Fibroblast of pulmonary artery (primary cell): ENCODE measurements at regions not wholly inside any gene's neighbourhood (a gene's known extent, or its start where the extent isn't known, plus 50 kb on each side); places are given as distances from the start of the nearest gene placed in this dataset.

ENCODE experiments used
- DNase-seq: peaks from one replicate; pipeline ENCODE4 v3.0.0-alpha.2; 2010; ENCODE audit warnings: low read depth
- H3K4me3 ChIP-seq: replicated peaks from 2 replicates; pipeline ENCODE4 v1.5.1; 2011; ENCODE audit warnings: low read depth, mild to moderate bottlenecking, control low read depth, low read length, moderate library complexity
- TF ChIP-seq, protein P1 (sequence below): IDR thresholded peaks from 2 replicates; pipeline ENCODE4 v1.5.1; 2011; ENCODE audit warnings: mild to moderate bottlenecking, control low read depth, low read length, inconsistent platforms; ENCODE audit errors: missing control alignments

DNA sequence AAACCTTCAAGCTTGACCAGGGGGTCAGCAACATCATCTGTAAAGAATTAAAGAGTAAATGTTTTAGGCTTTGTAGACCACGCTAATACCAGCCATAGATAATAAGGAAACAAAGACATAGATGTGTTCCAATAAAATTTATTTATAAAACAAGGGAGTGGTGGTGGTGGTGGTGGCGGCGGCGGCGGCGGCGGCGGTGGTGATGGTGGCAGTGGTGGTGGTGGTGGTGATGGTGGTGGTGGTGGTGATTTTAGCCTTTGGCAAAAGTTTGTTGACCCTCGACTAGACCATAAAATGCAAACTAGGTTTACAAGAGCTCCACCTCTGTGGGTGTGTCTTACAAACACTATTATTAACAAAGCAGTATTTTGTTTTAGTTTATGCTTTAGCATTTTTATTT is 222.3 kb upstream of the SPOCK3 start:
- DNase-seq: no peak
- TF ChIP-seq, protein P1, sequence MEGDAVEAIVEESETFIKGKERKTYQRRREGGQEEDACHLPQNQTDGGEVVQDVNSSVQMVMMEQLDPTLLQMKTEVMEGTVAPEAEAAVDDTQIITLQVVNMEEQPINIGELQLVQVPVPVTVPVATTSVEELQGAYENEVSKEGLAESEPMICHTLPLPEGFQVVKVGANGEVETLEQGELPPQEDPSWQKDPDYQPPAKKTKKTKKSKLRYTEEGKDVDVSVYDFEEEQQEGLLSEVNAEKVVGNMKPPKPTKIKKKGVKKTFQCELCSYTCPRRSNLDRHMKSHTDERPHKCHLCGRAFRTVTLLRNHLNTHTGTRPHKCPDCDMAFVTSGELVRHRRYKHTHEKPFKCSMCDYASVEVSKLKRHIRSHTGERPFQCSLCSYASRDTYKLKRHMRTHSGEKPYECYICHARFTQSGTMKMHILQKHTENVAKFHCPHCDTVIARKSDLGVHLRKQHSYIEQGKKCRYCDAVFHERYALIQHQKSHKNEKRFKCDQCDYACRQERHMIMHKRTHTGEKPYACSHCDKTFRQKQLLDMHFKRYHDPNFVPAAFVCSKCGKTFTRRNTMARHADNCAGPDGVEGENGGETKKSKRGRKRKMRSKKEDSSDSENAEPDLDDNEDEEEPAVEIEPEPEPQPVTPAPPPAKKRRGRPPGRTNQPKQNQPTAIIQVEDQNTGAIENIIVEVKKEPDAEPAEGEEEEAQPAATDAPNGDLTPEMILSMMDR: no peak
- H3K4me3 ChIP-seq: no peak overlapping the region

DNA sequence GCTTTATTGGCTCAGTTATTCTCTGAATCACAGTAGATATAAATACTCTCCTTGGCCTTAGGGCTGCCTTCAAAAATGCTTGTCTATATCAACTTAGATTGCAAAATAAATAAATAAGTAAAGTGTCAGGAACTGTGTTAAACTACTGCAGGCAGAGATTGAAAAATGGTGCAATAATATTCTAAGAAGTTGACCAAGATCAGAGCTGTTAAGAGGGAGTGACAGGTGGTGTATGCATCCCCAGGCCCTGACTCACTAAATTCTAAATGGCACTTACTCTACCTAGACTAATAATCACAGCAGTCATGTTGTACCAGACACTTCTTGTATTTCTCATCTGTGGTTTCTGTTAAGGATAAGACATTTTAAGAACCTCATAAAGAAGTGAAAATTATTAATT is 235.1 kb upstream of the SPOCK3 start:
- TF ChIP-seq, protein P1: no peak
- no peak for DNase-seq
- H3K4me3 ChIP-seq: no peak overlapping the region

DNA sequence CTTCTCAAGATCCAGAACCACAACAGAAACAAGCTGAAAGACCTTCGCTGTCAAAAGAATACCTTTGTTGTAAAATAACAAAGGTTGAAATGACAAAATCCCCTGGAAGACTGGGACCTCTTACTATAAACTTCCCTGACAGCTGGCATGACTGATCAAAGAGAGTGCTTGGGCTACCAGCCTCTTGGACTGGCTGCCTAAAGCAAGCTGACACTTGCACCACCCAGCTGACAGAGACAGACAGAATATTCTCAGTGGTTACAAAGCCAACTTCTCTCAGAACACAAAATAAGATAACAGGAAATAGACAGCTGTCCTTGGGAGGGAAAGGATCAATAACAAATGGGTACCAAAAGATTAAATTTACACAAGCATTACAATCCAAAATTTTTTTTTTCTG is 241.7 kb upstream of the SPOCK3 start:
- no peak for DNase-seq
- TF ChIP-seq, protein P1: no peak
- no peak overlapping the region for H3K4me3 ChIP-seq

DNA sequence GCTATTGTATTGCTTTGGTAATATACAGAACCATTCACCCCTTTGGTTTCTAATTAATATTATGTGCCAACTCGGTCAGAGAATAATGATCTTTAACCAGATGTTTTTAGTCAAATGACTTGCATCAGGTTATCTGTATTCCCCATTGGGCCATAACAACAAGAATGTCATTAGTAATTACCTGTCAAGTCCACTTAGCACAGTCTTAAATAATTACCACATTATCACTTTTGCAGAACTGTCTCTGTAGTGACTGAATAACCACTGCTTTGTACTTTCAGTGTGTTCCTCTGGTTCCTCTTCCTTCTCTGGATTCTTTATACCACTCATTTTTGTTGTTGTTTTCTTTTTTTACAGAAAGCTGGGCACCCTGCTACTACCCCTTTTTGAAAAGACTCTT is 257.7 kb upstream of the SPOCK3 start:
- DNase-seq: no peak
- TF ChIP-seq, protein P1: no peak
- H3K4me3 ChIP-seq: no peak overlapping the region

DNA sequence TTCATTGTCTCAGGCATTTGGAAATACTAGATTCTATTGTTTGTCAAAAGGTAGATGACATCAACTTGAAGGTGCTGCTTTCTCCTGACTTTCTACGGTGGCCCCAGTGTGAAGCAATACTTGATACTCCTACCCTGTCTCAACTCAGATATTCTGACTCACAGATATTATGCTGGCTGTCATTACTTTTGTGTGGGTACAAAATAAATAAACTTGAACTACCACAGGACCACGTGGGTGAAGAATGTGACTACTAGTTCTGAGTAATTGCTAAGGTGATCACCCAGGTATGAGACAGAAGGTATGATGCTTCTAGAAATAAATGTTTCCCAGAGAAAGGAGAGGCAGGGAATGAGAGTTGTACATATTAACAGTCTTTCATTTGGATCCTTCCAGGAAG is 275.3 kb upstream of the SPOCK3 start:
- no peak for DNase-seq
- TF ChIP-seq, protein P1: no peak
- no peak overlapping the region for H3K4me3 ChIP-seq

DNA sequence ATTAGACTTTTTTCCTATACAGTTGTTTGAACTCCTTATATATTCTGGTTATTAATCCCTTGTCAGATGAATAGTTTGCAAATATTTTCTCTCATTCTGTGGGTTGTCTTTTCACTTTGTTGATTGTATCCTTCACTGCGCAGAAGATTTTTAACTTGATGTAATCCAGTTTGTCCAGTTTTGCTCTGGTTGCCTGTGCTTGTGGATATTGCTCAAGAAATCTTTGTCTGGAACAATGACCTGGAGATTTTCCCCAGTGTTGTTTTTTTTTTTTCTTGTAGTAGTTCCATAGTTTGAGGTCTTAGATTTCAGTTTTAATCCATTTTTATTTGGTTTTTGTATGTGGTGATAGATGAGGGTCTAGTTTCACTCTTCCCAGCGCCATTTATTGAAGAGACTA is 289.8 kb upstream of the SPOCK3 start:
- DNase-seq: no peak

DNA sequence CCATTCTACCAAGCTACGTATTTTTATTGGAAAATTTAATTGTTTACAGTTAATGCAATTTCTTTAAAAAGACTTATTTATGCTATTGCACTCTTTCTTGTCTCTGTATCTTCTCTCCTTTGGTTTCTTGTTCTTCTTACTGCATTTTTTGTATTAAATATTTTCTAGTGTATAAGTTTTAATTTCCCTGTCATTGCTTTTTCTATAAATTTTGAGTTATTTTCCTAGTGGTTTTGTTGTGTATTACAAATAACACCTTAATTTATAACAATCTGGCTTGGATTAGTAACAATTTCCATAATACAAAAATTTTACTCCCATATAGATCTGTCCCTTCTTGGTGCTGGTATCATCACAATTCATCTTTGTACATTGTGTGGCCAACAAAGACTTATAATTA is 303.5 kb upstream of the SPOCK3 start:
- H3K4me3 ChIP-seq: no peak overlapping the region
- no peak for DNase-seq
- TF ChIP-seq, protein P1: no peak

More for the DNA sequence above, 289.8 kb upstream of the SPOCK3 start:
- H3K4me3 ChIP-seq: no peak overlapping the region
- TF ChIP-seq, protein P1: no peak
